ENCODE measurements at regions not wholly inside any gene's neighbourhood (a gene's known extent, or its start where the extent isn't known, plus 50 kb on each side); places are given as distances from the start of the nearest gene placed in this dataset.
"Not testable (repeated sequence)": the region's sequence is repeated elsewhere in the genome, so short reads cannot be mapped to it uniquely, and the experiment has no call there.

- no peak for DNase-seq
Measured at GRCh38 chr6:112401083-112401482, 54.0 kb downstream of the RFPL4B start.

GRCh38 chr6:112407101-112407590 is 60.0 kb downstream of the RFPL4B start:
- no peak for DNase-seq

- no peak for DNase-seq
Measured at GRCh38 chr6:112408522-112408921, 61.4 kb downstream of the RFPL4B start.

DNA sequence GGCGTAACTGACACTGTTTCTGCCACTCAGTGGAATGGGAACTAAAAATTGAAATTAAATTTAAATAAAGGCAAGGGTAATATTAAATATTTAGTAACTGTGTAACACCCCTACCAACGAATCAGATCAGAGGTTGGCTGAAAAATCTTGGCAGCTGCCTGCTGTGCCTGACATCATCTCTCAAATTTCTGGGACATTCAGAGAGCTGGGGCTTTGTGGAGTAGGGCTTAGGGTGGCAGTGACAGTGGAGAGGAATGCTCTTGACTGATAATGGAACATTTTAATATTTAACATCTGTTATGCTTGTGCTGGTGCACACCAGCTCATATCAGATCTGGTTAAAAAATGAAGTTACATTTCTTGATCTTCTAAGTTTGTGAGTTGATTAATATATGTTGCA is 62.2 kb downstream of the RFPL4B start:
- no peak for DNase-seq

- DNase-seq, result no peak
Measured at GRCh38 chr6:112413780-112414179, 66.7 kb downstream of the RFPL4B start.

DNA sequence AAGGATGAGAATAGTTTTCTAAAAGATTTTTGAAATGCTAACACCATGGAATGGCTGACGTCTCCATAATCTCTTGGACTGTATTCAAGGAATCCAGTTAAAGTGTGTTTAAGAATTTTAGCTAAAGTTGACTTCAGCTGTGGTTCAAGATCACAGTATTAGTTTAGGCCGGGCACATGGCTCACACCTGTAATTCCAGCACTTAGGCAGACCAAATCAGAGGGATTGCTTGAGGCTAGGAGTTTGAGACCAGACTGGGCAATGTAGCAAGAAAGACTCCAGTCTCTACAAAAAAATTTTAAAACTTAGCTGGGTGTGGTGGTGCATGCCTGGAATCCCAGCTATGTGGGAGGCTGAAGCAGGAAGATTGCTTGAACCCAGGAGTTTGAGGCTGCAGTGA is 68.2 kb downstream of the RFPL4B start:
- no peak for DNase-seq

- peak in 1 of 2 donors; percentile 20 for DNase-seq
Measured at GRCh38 chr6:112416866-112417265, 69.7 kb downstream of the RFPL4B start.

DNA sequence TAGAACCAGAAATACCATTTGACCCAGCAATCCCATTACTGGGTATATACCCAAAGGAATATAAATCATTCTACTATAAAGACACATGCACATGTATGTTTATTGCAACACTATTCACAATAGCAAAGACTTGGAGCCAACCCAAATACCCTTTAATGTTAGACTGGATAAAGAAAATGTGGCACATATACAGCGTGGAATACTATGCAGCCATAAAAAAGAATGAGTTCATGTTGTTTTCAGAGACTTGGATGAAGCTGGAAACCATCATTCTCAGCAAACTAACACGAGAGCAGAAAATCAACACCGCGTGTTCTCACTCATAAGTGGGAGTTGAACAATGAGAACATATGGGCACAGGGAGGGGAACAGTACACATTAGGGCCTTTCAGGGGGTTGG is 79.9 kb downstream of the RFPL4B start:
- DNase-seq, result not testable (repeated sequence)

DNA sequence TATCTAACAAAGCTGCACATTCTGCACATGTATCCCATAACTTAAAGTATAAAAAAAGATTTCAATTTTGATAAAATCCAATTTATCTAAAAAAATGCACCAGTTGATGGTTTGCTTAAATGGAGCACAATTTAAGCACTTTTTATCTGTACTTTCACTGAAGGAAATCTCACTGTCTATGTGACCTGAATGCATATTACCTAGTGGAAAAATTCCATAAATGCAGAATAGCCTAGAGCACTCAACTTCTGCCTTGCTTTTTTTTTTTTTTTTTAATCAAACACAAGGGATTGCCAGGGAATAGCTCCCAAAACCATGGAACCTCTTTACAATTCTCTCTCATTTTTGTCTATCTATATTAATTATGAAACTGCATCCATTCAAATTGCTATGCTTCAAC is 80.4 kb downstream of the RFPL4B start:
- DNase-seq, result no peak

GRCh38 chr6:112428477-112428876 is 81.3 kb downstream of the RFPL4B start:
- DNase-seq, result no peak

DNA sequence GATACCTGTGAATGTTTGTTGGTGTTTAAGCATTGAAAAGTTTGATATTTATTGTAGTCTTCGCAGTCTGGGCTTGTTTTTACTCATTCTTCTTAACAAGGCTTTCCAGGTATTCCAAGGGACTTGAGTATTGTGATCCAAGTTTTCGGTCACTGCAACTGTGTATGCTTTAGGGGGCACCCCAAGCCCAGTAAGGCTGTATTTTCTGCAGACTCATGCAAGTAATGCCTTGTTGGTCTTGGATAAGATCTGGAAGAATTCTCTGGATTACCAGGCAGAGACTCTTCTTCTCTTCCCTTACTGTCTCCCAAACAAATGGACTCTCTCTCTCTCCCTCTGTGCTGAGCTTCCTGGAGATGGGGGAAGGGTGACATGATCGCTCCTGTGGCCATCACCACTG is 82.1 kb downstream of the RFPL4B start:
- DNase-seq, result no peak

DNA sequence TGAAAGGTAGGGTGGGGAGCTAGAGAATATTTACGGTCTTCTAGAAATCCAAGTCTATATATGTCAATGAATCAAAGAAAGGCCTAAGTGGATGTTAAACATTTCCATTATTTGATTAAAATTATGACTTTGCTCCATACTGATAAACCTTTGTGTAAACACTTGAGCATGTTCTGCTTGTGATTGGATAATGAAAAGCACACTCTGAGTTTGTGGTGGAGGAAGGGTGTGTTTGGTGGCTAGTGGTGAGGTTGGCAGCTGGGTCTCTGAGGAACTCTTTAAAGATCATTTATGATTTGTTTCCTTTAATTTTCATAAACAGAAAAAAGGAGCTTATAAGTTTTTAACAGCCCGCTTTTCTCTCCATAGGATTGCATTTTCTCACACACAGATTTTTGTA is 84.7 kb downstream of the RFPL4B start:
- no peak for DNase-seq

DNA sequence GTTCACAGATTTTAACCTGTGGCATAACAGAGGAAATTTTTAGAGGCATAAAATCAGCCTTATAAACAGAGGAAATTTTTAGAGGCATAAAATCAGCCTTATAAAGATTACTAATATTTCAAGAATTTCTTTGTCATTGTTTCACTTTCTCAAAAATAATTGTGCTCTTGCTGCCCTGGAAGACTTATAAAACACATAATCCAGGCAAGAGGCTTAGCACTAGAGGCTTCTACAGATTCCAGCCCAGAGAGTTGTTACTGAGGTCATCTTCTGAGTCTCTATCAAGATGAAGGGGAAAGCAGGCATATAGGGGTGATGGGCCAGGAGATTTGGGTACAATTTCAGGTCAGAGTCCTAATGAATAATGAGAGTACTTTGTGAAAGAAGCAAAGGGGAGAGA is 85.7 kb downstream of the RFPL4B start:
- no peak for DNase-seq

DNA sequence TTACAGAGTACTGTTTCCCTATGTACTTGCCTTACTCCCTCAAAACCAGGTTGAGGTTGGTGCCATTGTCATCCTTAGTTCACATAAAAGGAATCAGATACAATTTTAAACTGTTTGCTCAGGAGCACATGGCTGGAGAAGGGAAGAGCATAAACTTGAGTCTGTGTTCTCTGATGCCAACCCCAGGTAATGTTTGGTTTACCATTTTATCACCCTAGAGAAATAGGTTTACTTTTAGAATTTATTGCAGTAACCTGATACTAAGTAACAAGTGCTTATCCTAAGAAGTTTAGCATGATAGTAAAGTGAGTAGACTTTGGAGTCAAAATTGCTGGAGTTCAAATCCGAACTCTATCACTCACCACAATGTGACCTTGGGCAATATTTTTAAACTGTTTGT is 86.3 kb downstream of the RFPL4B start:
- no peak for DNase-seq

GRCh38 chr6:112434896-112435435 is 87.8 kb downstream of the RFPL4B start:
- DNase-seq, result no peak

GRCh38 chr6:112437058-112437457 is 89.9 kb downstream of the RFPL4B start:
- no peak for DNase-seq

GRCh38 chr6:112439010-112439409 is 91.9 kb downstream of the RFPL4B start:
- no peak for DNase-seq

DNA sequence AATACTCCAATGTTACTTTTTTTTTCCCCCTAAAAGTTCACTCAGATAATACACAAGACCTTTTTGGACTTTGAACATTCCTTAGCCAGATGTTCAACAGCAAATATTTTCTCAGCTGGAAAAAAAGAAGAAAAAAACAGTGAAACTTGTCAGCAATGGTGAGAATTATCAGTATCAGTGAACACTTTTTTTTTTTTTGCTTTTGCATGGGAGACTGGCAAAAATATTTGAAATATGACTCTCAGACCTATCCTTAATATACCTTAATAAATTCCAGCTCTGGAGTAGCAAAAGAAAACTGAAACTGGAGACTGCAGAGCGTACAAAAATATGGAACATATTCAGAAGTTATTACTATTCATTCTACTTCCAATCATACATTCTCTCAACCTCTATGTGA is 92.3 kb downstream of the RFPL4B start:
- DNase-seq, result no peak

- no peak for DNase-seq
Measured at GRCh38 chr6:112441607-112442006, 94.5 kb downstream of the RFPL4B start.

DNA sequence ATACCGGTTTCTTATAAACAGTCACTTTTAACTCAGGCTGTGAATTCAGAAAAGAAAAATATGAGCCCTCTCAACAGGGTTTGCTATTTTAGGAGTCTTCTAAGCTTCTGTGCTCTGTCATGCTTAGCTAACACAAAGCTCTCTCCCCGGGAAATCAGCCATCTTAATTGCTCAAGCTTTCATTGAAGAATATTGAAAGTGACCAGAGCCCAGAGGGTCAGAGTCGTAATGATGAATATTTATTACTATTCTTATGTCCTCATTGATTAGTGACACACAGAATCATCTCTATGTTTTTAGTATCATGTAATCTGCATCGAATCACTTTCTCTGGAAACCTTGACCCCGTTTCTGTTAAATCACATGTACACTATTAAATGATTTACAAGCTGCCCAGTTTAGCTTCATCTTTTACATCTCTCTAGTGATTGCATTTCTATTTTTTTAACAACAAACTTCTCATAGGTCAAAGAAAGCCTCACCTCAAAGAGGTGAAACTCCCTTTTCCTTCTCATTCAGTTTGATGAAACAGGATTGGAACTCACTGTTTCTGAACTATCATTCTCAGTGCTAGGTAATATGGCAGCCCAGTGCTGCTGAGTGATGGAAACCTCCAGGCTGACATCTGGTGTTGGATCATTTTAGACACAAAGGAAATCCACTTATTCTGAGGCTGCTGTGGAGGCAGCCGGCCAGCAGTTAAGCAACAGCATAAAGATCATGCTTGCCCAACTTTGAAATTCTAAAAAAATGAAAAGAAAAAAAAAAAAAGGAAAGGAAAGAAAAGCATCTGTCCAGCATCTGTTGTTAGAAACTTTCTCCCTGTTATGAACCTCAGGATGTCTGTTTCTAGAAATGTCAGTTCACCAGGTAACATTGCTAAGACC is 96.3 kb downstream of the RFPL4B start:
- peak; percentile 80 to 82 for DNase-seq

GRCh38 chr6:112448786-112449185 is 101.7 kb downstream of the RFPL4B start:
- DNase-seq, result not testable (repeated sequence)

DNA sequence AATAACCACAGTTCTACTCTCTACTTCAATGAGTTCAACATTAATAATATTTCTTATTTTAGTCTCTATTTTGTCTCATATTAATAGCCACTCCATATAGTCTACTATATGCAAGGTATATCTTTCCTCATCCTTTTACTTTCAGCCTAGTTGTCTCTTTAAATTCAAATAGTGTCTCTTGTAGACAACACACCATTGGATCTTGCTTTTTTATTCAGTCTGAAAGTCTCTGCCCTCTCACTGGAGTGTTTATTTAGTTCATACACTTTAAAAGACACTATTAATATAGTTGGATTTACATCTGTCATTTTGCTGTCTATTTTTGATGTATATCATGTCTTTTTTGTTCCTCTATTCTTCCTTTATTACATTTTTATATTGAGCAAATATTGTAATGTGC is 103.5 kb downstream of the RFPL4B start:
- DNase-seq, result no peak

DNA sequence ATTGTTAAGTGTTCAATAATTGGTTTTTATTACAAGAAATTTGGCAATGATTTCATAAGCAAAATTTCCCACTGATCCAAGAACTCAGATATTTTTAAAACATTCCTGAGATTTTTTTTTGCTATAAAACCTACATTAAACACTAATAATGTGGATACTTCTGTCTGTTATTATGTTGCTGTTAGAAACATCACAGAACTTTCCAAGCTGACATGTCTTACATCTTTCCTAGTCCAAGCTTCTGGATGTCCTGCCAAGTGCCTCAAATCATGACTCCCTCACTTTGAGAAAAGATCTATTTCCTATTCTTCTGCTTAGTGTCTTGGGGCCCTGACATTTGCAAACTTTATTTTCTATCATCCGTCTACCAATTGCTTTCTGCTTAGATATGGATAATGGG is 110.8 kb downstream of the RFPL4B start:
- DNase-seq, result no peak

Data from right lung (tissue), 2 donors.